Endothelial cell of umbilical vein (primary cell): ENCODE measurements at regions not wholly inside any gene's neighbourhood (a gene's known extent, or its start where the extent isn't known, plus 50 kb on each side); places are given as distances from the start of the nearest gene placed in this dataset.

Source experiments
- BruUV-seq: library from RNA; stranded (reverse); fragments of 400-500 nt; replicated peaks from 2 replicates; lab custom pipeline; 2021; lab: Mats Ljungman, UMichigan
- CTCF ChIA-PET: fragments of 300-600, 350-600 bp; sonication (Branson Sonifier 250); formaldehyde crosslinking; loops from one replicate; lab custom pipeline; 2021; ENCODE audit warnings: antibody characterized with exemption, inconsistent platforms; lab: Charles Lee
- POLR2A ChIA-PET: fragments of 300-600, 350-600 bp; sonication (Branson Sonifier 250); formaldehyde crosslinking; loops from one replicate; lab custom pipeline; 2021; ENCODE audit warnings: antibody characterized with exemption, inconsistent platforms; lab: Charles Lee
- DNase-seq: peaks from one replicate; pipeline ENCODE4 v3.0.0-alpha.2; 2011; ENCODE audit warnings: low read depth, low spot score
- FAIRE-seq: peaks from 2 replicates; lab custom pipeline; 2011; peaks lifted over from hg19 to GRCh38; lab: Jason Lieb, UNC
- H2AFZ ChIP-seq: 2 replicates; pipeline ENCODE4 v1.6.0; 2012; ENCODE audit warnings: low read depth, low read length, control low read depth, inconsistent platforms
- H3K27ac ChIP-seq: 2 replicates; pipeline ENCODE4 v1.5.1; 2011; ENCODE audit warnings: low read depth, mild to moderate bottlenecking, control low read depth, low read length, moderate library complexity; ENCODE audit not compliant: insufficient read depth
- H3K27me3 ChIP-seq, 2 experiments: 2 replicates each; pipeline versions ENCODE4 v1.6.0 to v1.6.1; 2011; ENCODE audit warnings: low read length in 2 of 2, mixed read lengths in 1 of 2; ENCODE audit not compliant: control insufficient read depth in 2 of 2, insufficient read depth in 2 of 2
- H3K36me3 ChIP-seq, 2 experiments: 2 replicates in 1 of 2; 3 replicates in 1 of 2; pipeline ENCODE4 v1.5.1; 2011; ENCODE audit warnings: low read length in 2 of 2, mild to moderate bottlenecking in 1 of 2, moderate library complexity in 1 of 2; ENCODE audit not compliant: control insufficient read depth in 2 of 2, insufficient read depth in 2 of 2; ENCODE audit errors: extremely low read depth in 1 of 2
- H3K4me1 ChIP-seq: 3 replicates; pipeline ENCODE4 v1.5.1; 2011; ENCODE audit warnings: mild to moderate bottlenecking, low read length; ENCODE audit not compliant: control insufficient read depth, insufficient read depth; ENCODE audit errors: extremely low read depth
- H3K4me2 ChIP-seq: 2 replicates; pipeline ENCODE4 v1.6.1; 2011; ENCODE audit warnings: low read length, control low read depth, mixed read lengths; ENCODE audit not compliant: insufficient read depth
- H3K4me3 ChIP-seq, 3 experiments: fragments of 200-600 bp in 1 of 3; sonication (generic), shearing (Covaris generic) in 1 of 3; replicated peaks in 1 of 3; 2 replicates each; pipeline ENCODE4 v1.5.1; 2011 to 2016; ENCODE audit warnings: control low read depth in 3 of 3, low read length in 3 of 3, mild to moderate bottlenecking in 2 of 3, inconsistent platforms in 1 of 3, low read depth in 1 of 3, moderate library complexity in 1 of 3; ENCODE audit not compliant: insufficient read depth in 1 of 3
- H3K79me2 ChIP-seq: 2 replicates; pipeline ENCODE4 v1.6.0; 2012; ENCODE audit warnings: low read length, inconsistent platforms; ENCODE audit not compliant: control insufficient read depth, insufficient read depth
- H3K9ac ChIP-seq: replicated peaks from 2 replicates; pipeline ENCODE3; 2011; ENCODE audit warnings: low read length, control low read depth; ENCODE audit not compliant: insufficient read depth; ENCODE audit errors: extremely low read depth
- H3K9me1 ChIP-seq: replicated peaks from 3 replicates; pipeline ENCODE4 v1.6.0; 2011; ENCODE audit warnings: mild to moderate bottlenecking, low read length; ENCODE audit not compliant: control insufficient read depth, insufficient read depth; ENCODE audit errors: extremely low read depth
- H3K9me3 ChIP-seq: replicated peaks from 2 replicates; pipeline ENCODE4 v1.5.1; 2012; ENCODE audit warnings: low read length, inconsistent platforms; ENCODE audit not compliant: control insufficient read depth, insufficient read depth
- H4K20me1 ChIP-seq: replicated peaks from 2 replicates; pipeline ENCODE3; 2011; ENCODE audit warnings: mild to moderate bottlenecking, low read length; ENCODE audit not compliant: control insufficient read depth, insufficient read depth; ENCODE audit errors: extremely low read depth
- EZH2 ChIP-seq: IDR thresholded peaks from 2 replicates; pipeline ENCODE4 v1.6.1; 2012; ENCODE audit warnings: borderline replicate concordance, low read depth, mild to moderate bottlenecking, moderate library complexity, low read length, inconsistent platforms; ENCODE audit not compliant: severe bottlenecking
- FOS ChIP-seq: IDR thresholded peaks from 2 replicates; pipeline ENCODE4 v1.6.1; 2011; ENCODE audit warnings: mild to moderate bottlenecking, low read length, moderate library complexity, borderline replicate concordance; ENCODE audit not compliant: insufficient read depth
- GATA2 ChIP-seq: IDR thresholded peaks from 2 replicates; pipeline ENCODE4 v1.7.0; 2011; ENCODE audit warnings: low read depth, mild to moderate bottlenecking, moderate library complexity, mixed read lengths, low read length; ENCODE audit not compliant: insufficient read length, insufficient read depth
- JUN ChIP-seq: IDR thresholded peaks from 2 replicates; pipeline ENCODE4 v1.6.1; 2011; ENCODE audit warnings: borderline replicate concordance, low read depth; ENCODE audit not compliant: insufficient read length, insufficient read depth
- MAX ChIP-seq: IDR thresholded peaks from 2 replicates; pipeline ENCODE4 v1.6.1; 2011; ENCODE audit not compliant: insufficient read depth, insufficient read length
- MYC ChIP-seq: IDR thresholded peaks from one replicate; pipeline ENCODE4 v1.6.1; 2011; ENCODE audit warnings: mild to moderate bottlenecking, low read depth, low read length
- POLR2A ChIP-seq: IDR thresholded peaks from 2 replicates; pipeline ENCODE4 v1.6.1; 2012; ENCODE audit warnings: low read depth, mild to moderate bottlenecking, control low read depth, low read length
- POLR2AphosphoS5 ChIP-seq: IDR thresholded peaks from 2 replicates; pipeline ENCODE4 v1.6.1; 2012; ENCODE audit warnings: low read depth, mild to moderate bottlenecking, control low read depth, low read length, moderate library complexity; ENCODE audit not compliant: insufficient read depth
- dilution Hi-C: fragments of 300-500 bp; cut with MboI; formaldehyde crosslinking; loops from one replicate; pipeline ENCODE4 v1.15.0; 2019; ENCODE audit warnings: low sequenced_read_pairs; ENCODE audit not compliant: extremely low pct_ligation_motif_present
- intact Hi-C: fragments of 100-400 bp; cut with micrococcal nuclease; formaldehyde crosslinking; loops from one replicate; pipeline ENCODE4 v1.10.0; 2022
- TF ChIP-seq, protein P1 (sequence below), 2 donors: IDR thresholded peaks; 1 replicate in 1 of 2; 2 replicates in 1 of 2; pipeline ENCODE4 v1.5.1; 2011; ENCODE audit warnings: low read length in 2 of 2, mild to moderate bottlenecking in 2 of 2, moderate library complexity in 2 of 2, control low read depth in 1 of 2, inconsistent platforms in 1 of 2, low read depth in 1 of 2; ENCODE audit not compliant: insufficient read depth in 1 of 2; ENCODE audit errors: extremely low read depth in 1 of 2

DNA sequence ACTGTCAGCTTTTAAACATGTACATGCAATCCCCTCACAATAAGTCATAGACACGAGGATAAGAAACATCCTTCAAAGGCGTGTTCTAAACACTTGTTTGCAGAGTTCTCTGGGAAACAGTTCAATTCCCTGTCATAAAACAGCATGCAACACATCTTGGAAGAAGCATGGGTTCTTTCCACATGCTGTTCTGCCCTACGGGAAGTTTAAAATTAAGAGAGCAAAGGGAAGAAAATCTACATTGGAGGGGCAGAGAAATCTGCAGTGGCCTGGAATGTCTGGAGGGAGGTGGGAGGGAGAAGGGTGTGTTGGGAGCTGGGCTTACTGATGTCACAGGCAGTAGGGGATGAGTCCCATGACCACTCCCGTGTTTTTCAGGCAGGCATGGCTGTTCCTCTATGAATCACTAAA is 98.3 kb upstream of the SLC2A1 start:
- POLR2A ChIA-PET: no interaction called here

More for the DNA sequence above, 98.3 kb upstream of the SLC2A1 start:
- Histone ChIP-seq H3K4me3 (no peak overlapping the region), H3K27me3 (peaks cover 3 to 17% of the 10 kb centered on the region in 2 experiments), H3K36me3 (no peaks in the 10 kb centered on the region), H3K4me1 (no peaks in the 10 kb centered on the region), H3K27ac (no peak overlapping the region), H3K4me2 (no peak overlapping the region), H4K20me1 (no peaks in the 10 kb centered on the region), H3K9ac (no peak overlapping the region), H3K9me3 (no peaks in the 10 kb centered on the region), H2AFZ (no peak overlapping the region), H3K79me2 (no peaks in the 10 kb centered on the region), H3K9me1 (no peaks in the 10 kb centered on the region)
- no peak for DNase-seq
- intact Hi-C loops: no loop called here
- CTCF ChIA-PET: no interaction called here
- BruUV-seq: no TSS peak
- TF ChIP-seq JUN (no peak), GATA2 (no peak), POLR2A (no peak), FOS (no peak), POLR2AphosphoS5 (no peak), EZH2 (no peak), MYC (no peak), MAX (no peak)
- TF ChIP-seq, protein P1, sequence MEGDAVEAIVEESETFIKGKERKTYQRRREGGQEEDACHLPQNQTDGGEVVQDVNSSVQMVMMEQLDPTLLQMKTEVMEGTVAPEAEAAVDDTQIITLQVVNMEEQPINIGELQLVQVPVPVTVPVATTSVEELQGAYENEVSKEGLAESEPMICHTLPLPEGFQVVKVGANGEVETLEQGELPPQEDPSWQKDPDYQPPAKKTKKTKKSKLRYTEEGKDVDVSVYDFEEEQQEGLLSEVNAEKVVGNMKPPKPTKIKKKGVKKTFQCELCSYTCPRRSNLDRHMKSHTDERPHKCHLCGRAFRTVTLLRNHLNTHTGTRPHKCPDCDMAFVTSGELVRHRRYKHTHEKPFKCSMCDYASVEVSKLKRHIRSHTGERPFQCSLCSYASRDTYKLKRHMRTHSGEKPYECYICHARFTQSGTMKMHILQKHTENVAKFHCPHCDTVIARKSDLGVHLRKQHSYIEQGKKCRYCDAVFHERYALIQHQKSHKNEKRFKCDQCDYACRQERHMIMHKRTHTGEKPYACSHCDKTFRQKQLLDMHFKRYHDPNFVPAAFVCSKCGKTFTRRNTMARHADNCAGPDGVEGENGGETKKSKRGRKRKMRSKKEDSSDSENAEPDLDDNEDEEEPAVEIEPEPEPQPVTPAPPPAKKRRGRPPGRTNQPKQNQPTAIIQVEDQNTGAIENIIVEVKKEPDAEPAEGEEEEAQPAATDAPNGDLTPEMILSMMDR (IDR thresholded peaks at IDR 0.05; ENCODE audit: extremely low read depth in 1 of 2, insufficient read depth in 1 of 2, low read depth in 1 of 2, low read length in 2 of 2): no peak
- no peak for FAIRE-seq
- dilution Hi-C loops: loop anchor here (25.0 kb wide), 1 partner anchor 145 kb away; no protein-coding TSS in a partner anchor
